ENCODE measurements at regions not wholly inside any gene's neighbourhood (a gene's known extent, or its start where the extent isn't known, plus 50 kb on each side); places are given as distances from the start of the nearest gene placed in this dataset.
"Not testable (repeated sequence)": the region's sequence is repeated elsewhere in the genome, so short reads cannot be mapped to it uniquely, and the experiment has no call there.

DNA sequence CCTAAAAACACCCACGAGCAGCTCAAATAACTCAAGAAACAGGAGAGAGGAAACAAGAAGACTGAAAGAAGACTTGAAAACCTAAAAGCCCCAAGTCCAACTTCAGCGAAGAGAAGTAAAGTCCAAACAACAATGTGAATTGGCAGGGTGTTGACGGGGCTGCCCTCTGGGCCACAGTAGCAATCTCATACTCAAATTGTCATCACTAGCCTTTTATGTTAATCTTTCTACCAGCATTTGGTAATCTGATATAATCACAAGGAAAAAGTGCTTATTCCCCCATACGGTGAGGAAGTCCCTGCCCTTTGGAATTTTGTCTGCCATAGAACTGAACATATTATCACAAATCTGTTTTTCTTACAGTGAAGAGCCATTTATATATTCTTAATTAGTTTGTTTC is 51.5 kb upstream of the IFNE start:
- no peak for DNase-seq

GRCh38 chr9:21535396-21535795 is 53.3 kb upstream of the IFNE start:
- no peak for DNase-seq

DNA sequence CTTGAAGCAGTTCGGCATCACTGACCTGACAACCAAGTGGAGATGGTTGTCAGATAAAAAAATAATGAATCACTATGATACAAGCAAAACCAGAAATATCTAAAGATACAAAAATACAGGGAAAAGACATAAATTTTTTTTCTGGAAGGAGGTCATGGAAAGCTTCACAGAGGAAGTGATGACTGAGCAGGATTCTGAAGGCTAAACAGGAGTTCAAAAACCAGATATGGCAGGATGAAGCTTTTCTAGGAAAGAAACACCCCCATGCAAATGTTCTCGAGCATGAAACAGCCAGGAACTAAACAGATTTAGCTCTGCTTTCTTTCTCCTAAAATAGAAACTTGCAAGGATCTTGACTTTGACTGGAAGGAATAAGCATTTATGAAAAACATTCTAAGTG is 60.7 kb upstream of the IFNE start:
- no peak for DNase-seq

DNA sequence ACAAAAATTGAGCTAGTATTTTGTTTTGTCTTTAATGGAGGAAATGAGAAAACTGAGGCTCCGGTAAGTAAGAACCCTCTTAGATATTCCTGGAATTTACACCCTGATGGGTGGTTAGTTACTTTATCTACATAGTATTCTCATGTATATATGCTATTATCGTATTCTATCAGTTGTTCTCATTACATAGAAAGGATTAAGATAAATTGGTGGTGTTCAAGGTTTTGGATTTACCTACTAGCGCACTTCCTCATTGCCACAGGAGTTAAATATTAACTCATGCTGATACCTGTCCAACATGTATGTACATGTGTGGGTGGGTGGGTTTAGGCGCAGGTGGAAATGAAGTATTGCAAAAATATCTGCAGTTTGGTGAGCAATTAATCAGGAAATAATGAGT is 61.1 kb upstream of the IFNE start:
- DNase-seq = no peak

GRCh38 chr9:21543816-21544215 is 61.7 kb upstream of the IFNE start:
- not testable (repeated sequence) for DNase-seq

DNA sequence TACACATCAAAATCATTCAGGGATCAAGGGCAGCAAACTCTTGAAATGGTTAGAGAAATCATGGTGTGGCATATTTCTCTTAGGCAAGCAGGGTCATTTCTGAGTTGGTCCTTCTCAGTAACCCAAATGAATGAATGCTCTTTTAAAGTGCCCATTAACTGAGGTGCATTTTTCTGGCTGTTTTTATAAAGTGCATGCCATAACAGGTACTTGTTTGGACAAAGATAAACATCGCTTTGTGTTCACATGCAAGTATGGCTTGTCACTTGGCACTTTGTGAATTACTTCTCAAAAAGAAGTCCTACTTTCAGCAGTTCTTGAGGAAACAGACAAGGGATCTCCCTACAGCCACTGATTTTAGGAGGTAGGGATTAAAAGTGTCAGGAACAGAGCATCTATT is 64.8 kb upstream of the IFNE start:
- no peak for DNase-seq

- DNase-seq = no peak
These were observed 67.2 kb upstream of the IFNE start for GRCh38 chr9:21549251-21549765.

DNA sequence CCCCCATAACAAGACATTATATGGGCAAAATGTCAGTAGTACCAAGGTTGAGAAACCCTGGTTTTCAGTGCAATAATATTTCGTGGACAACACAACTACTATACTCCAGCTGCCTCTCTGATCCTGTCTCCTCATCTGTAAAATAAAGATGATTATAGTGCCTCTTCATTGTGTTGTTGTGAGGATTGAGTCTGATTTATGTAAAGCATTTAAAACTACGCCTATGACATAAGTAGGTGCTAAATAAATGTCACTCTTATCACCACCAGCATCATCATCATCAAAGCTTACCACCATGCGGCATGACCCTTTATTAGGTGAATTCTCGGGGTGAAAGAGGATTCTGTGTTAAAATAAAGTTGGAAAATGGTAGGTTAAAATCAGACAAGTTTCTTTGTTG is 67.8 kb upstream of the IFNE start:
- no peak for DNase-seq

GRCh38 chr9:21550392-21550791 is 68.3 kb upstream of the IFNE start:
- DNase-seq = no peak

DNA sequence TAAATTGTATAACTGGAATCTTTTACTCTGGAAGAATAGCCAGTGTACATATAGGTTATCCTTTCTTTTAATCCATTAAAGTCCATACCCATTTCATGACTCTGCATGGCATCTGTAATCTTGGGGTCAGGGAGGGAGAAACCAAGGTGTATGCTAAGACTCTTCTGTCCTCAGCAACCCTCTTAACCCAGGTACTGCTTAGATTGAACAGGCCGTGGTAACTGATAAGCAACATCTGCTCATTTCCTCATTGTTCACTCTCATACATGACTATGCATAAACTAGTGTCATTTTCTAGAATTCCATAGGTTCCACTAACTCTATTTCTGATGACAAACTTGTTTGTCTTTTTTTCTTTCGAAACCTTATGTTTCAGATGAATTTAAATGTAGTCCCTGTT is 69.3 kb upstream of the IFNE start:
- DNase-seq = no peak

GRCh38 chr9:21552244-21553170 is 70.4 kb upstream of the IFNE start:
- DNase-seq = no peak

DNA sequence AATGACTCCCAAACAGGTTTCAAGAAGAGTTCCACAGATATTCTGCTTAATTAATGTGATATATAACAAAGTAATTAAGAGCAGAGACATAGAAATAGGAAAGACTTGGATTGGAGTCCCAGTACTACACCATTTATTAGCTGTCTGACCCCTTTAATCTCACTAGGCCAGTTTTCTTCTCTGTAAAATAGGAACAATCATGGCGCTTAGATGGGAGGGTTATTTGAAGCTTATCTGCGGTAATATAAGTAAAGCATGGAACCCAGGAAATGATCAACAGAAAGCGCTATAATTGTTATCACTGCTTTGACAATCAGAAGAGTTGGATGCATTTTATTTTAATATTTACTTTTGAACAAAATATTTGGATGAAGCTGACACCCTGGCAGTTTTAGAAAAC is 71.3 kb upstream of the IFNE start:
- DNase-seq = no peak

- no peak for DNase-seq
These were observed 72.7 kb upstream of the IFNE start for GRCh38 chr9:21554813-21555212.

DNA sequence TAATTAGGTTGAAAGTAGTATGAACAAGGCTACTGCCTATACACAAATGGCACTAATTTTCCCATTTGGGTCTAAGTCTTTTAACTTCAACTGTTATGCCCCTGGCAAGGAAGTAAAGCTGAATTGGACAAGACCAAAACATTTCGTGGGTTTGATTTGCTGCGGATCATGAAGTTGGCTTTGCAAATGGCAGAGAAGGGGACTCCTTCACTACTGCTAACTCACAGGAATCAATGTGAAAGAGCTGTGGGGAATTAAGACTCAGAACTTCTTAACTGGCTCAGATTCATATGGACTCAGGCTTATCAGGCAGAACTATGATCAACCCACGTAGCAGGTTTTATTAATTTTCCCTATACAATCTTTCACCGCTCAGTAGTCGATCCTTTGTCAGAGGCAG is 73.8 kb upstream of the IFNE start:
- DNase-seq = no peak

- DNase-seq = no peak
These were observed 74.7 kb upstream of the IFNE start for GRCh38 chr9:21556581-21557427.

GRCh38 chr9:21557428-21557768 is 75.3 kb upstream of the IFNE start:
- no peak for DNase-seq

DNA sequence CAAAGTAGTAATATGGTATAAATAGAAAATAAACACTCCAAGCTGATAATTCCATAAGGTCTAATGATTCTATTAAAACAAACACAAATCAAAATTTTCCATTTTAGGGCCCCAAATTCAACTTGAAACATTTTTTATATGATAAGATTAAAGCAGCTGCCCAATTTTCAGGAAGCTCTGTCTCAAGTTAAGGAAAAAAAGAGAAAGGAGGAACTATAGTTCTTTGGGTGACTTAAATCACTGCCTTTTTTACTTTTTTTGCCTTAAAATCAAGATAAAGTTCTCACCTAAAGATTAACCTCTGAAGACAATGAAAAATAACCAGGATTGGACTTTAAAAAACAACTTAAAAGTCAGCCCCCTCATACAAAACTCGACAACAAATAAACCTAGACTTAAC is 76.0 kb upstream of the IFNE start:
- no peak for DNase-seq

- no peak for DNase-seq
These were observed 76.7 kb upstream of the IFNE start for GRCh38 chr9:21558615-21559401.

DNA sequence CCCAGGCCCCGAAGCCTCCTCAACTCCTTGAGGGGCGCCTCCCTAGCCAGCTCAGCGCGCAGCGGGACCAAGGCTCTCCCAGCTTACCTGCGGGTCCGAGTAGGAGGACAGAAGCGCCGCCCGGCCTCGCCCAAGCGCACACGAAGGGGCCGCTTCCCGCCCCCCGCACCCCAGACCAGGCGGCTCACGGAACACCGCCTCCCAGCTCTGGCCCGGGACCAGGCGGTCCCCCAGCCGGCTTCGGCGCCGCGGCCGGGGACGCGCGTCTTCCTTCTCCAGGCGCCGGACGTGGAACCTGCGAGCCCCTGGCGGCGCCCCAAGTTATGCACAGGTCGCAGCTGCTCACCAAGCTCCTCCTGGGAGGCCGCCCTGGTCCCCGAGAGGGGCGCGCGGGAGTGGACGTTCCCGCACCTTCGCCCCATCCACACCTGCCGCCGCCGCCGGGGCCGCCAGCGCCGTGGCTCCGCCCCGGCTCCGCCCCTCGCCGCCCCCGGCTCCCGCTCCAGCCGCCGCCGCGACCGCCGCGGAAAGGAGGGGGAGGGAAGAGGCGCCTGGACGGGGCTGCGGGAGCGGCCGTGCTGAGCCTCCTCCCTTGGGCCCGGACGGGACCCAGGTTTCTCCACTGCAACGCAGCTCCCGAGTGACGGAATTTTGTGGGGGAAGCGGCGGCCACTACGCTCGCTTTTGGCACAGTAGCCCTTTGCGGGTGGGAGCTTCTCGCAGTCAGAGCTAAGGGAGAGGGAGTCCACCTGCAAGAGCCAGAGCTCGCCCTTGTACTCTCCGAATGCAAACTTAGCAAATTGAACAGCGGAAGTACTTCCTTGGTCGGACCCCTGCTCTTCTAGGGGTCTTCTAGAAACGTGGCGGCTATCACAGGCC is 77.5 kb upstream of the IFNE start:
- DNase-seq = no peak

- DNase-seq = no peak
These were observed 78.2 kb upstream of the IFNE start for GRCh38 chr9:21560281-21560745.

- no peak for DNase-seq
These were observed 79.4 kb upstream of the IFNE start for GRCh38 chr9:21561502-21561901.

DNA sequence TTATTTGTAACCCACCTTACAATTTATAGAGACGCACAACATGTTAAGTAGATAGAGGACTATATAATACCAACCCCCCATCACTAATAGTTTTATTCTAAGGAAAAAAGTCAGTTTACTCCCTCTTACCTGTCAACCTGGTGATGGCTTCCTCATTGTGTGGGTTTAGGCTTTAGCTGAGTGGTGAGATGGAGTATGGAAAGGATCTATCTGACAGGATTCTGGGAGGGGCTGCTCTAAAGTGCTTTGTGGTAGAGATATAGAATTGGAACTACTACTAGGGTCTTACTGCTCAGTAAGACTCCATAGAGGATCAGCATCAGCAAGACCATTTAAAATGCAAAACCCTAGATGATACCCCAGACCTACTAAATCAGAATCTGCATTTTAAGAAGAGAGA is 82.1 kb upstream of the IFNE start:
- DNase-seq = no peak

All from NCI-H2081 treated with DMSO at 0.1 percent for 48 hours (cell line).